ENCODE measurements at regions not wholly inside any gene's neighbourhood (a gene's known extent, or its start where the extent isn't known, plus 50 kb on each side); places are given as distances from the start of the nearest gene placed in this dataset.
"Not testable (repeated sequence)": the region's sequence is repeated elsewhere in the genome, so short reads cannot be mapped to it uniquely, and the experiment has no call there.

DNA sequence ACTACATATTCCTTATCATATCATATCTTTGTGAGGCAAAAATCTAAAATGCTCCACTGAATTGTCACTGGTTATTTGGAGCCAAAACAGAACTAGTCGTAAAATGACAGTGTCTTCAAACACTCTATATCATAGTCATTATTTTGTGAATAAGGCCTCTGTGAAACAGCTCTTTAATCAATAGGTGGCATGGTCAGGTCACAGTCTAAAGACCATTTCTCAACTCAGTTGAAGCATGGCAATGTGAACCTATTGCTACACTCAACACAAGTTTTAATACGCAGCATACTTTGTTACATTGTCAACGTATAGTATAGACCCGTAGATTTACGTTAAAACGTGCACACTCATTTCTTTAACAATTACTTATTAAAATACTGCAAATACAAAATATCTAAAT is 131.3 kb upstream of the PCDH20 start:
- DNase-seq: no peak

DNA sequence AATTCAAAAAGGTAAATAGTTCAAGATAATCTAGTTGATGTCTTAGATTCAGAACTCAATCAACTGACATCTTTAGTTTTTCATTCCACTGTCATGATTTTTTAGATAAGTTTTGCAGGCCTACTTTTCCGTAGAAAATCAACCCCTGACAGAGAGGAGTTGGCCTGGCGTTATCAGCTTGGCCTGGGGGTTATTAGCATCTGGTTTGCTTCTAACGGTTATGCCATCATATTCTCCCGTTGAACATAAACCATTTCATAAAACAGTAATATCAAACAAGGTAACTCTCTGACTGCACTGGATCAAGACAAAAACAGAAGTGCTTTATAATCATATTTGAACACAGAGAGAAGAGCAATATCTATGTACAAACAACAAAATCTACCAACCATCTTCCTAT is 130.8 kb upstream of the PCDH20 start:
- DNase-seq: no peak

DNA sequence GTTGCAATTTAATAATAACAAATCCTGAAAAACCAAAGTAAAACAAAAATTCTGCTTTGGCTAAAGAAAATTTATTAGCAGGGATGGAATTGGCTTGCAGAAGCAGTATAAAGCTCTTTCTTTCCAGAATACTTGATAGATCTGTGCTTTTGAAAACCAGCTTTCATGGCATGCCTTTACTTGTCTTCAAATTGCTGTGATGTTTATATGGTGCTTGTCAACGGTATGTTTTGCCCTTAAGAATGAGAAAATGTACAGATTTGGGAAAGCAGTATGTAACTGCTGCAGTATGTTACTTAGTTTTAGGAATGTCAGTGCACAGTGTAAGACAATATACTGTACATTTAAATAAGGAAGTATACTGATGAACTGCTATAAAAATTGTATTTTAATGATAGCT is 120.8 kb upstream of the PCDH20 start:
- DNase-seq: no peak

DNA sequence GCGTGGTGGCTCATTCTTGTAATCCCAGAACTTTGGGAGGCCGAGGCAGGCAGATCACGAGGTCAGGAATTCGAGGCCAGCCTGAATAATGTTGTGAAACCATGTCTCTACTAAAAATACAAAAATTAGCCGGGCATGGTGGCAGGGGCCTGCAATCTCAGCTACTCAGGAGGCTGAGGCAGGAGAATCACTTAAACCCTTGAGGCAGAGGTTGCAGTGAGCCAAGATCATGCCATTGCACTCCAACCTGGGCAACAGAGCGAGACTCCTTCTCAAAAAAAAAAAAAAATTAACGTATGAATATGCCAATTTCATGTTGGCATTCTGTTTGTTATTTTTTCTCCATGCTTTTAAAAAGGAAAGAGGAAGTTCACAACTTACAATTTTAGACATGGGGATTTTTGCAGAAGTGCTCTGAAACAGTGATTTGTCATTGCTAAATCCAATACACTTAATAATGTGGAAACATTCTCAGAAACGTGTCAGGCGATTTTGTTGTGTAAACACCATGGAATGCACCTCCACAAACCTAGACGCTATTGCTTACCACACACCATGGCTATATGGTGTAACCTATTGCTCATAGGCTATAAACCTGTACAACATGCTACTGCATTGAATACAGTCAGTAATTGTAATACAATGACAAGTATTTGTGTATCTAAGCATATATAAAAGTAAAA is 115.9 kb upstream of the PCDH20 start:
- DNase-seq: no peak

DNA sequence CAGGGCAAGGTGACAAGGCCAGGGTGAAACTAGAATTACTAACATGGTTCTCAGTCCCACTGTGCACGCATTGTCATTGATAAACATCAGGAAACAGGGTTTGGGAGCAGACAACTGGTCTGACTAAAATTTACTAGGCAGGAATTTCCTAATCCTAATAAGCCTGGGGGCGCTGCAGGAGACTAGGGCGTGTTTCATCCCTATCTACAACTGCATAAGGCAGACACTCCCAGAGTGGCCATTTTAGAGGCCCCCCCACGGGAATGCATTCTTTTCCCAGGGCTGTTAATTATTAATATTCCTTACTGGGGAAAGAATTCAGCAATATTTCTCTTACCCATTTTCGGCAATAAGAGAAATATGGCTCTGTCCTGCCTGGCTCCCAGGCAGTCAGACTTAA is 103.6 kb upstream of the PCDH20 start:
- not testable (repeated sequence) for DNase-seq

DNA sequence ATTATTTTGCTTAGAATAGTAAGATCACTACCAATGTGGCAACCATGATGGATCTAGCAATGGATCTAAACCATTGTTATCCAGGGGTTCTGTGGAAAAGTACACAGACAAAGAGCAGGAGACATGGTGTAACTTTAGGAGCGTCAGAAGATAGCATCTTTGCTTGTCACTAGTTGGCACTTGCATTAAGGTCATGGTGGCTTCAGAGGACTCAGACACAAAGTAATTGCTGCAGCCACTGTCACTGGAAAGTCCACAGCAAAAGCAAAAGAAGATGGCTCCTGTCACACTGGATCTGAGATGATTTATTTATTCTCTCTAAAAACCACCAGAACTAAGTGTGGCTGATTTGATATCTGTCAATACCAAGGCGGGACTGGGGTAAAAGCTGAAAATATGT is 93.3 kb upstream of the PCDH20 start:
- no peak for DNase-seq

DNA sequence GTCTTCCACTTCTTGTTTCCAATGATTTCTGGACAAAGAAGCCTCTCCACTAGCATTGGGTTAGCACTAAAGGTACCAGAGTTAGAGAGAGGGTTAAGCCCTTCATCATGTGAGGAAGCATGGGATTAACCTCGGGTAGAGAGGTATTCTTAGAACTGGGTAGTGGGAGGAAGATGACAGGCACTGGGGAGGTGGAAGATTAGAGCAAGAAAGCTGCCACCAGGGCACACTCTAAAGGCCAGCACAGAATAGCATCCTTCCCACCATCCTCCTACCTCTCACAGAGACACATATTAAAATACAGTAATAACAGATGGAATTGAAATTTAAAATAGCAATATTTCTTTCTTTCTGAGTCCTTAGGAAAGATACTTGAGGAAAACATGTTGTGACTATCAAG is 84.5 kb upstream of the PCDH20 start:
- no peak for DNase-seq

DNA sequence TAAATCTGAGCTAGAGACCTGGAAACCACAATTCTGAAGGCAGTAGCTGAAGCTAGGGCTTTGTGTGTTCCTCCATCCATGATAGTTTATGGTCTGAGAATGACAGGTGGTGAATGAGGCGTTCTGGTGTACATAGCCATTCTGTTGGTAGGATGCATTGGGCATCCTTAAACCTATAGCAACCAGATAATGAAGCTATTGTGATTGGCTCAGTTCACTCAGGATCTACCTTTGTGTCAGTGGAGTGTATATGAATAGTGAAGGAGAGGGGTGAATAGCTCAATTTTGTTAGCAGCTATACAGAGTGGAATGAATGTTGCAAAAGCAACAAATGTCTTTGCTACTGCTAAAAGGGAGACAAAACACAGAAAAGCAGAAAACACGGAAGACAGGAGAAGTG is 80.0 kb upstream of the PCDH20 start:
- no peak for DNase-seq

DNA sequence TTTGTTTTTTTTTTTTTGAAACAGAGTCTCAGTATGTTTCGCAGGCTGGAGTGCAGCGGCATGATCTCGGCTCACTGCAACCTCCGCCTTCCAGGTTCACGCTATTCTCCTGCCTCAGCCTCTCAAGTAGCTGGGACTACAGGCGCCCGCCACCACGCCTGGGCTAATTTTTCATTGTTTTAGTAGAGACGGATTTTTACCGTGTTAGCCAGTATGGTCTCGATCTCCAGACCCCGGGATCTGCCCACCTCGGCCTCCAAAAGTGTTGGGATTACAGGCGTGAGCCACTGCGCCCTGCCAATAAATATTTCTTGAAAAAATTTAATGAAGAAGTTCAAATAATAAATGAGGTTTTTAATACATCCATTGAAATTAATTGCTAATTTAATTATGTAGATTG is 77.9 kb upstream of the PCDH20 start:
- DNase-seq: not testable (repeated sequence)

DNA sequence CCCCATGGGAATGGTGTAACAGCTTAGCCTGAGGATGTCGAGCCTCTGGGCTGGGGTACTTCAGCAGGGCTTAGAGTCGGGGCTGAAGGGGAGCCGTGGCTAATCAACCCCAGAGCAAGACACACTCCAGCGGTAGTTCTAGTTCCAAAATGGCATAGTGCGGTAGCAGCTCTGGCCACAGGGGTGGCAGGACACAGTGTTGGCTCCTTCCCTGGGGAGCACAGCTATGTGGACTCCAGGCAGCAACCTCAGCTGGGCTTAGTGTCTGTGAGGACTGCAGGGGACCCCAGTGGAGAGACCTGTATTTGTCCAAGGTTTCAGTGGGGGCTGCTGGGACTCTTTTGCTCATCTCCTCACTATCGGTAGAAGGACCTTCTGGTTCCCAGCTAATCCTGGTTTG is 70.8 kb upstream of the PCDH20 start:
- DNase-seq: no peak

DNA sequence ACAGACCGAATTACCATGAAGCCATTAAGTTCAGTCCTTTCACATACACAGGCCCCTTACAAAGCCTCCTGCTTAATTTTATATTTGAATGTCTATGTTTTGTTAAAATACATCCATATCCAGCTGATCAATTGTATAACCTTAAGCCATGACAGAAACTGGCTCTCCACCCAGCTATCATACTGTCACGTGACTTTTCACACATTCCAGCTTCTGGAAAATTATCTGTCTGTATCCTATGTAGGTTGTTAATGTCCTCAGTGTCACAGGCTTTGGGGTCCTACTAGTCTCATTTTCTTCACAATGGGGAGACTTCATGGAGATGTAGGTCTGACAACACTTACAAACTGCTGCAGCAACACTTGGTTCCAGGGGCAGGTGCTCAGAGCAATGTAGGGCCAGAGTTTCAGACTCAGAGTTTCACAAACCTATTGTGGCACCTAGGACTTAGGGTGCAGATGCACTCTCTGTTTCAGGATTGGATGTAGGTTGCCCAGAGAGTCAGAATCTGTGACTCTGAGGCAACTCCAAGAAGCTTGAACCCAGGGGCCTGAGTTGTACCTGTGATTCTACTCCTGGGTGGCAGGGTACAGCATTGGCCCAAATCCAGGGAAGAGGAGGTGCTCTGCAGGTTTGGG is 69.6 kb upstream of the PCDH20 start:
- DNase-seq: no peak

DNA sequence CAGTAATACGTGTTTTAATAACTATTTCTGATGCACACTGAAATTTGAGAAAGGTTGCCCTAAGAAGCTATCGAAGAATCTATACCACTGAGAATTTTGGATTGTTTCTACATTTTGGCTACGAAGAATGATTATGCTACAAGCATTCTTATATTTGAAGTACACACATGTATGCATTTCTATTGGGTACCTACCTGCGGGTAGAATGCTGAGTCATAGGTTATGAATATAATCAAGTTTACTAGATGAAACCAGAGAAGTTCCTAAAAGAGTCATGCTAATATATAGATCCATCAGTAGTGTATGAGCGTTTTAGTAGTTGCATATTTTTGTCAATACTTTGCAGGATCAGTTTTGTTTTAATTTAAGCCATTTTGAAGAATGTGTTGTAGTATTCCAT is 62.0 kb upstream of the PCDH20 start:
- no peak for DNase-seq

DNA sequence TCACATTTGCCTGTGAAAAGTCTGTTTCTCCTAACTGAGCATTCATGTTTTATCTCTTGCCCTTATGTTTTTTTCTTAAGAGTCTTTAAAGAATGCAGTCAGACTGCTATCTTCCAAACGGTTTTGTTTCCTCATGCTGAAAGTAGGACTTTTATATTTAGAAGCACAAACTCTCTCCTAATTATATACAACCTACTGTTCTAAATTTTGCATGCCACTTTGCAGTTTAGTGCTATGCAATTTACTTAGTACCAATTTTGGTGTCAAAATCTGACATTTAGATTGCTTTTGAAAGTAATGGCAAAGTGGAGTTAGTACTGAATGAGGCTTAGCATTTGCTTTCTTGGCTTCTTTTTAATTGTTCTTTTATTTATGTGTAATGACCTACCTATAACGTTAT is 55.1 kb upstream of the PCDH20 start:
- no peak for DNase-seq

DNA sequence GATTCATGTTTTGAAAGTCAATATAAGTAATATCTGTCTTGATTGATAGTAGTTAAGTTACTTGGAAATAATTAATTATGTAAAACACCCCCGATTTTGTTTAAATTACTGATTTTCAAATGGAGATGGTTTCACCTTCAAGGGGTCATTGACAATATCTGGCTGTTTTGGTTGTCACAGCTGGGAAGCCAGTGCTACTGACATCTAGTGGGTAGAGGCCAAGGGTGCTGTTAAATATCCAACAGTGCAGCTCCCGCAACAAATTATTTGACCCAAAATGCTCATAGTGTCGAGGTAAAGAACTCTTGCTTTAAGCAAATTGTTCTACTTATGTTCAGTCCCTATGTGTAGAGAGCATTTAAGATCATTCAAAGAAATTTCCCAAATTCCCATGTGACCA is 50.6 kb upstream of the PCDH20 start:
- no peak for DNase-seq

Data from 8988T (cell line).